ENCODE measurements at regions not wholly inside any gene's neighbourhood (a gene's known extent, or its start where the extent isn't known, plus 50 kb on each side); places are given as distances from the start of the nearest gene placed in this dataset.

GRCh38 chr16:56140645-56141044 lies 50.6 kb upstream of the GNAO1 start:
- no peak for DNase-seq

GRCh38 chr16:56137269-56137668 lies 54.0 kb upstream of the GNAO1 start:
- DNase-seq, result peak; percentile 16

- DNase-seq, result no peak
These were observed 55.0 kb upstream of the GNAO1 start for GRCh38 chr16:56136256-56136655.

GRCh38 chr16:56134790-56135189 lies 56.5 kb upstream of the GNAO1 start:
- no peak for DNase-seq

GRCh38 chr16:56125922-56126321 lies 65.4 kb upstream of the GNAO1 start:
- DNase-seq, result no peak

- no peak for DNase-seq
These were observed 69.0 kb upstream of the GNAO1 start for GRCh38 chr16:56122251-56122650.

- peak; percentile 85 for DNase-seq
These were observed 70.2 kb upstream of the GNAO1 start for GRCh38 chr16:56121156-56121500.

- DNase-seq, result no peak
These were observed 70.7 kb upstream of the GNAO1 start for GRCh38 chr16:56120447-56121155.

GRCh38 chr16:56119133-56119532 lies 72.2 kb upstream of the GNAO1 start:
- DNase-seq, result peak; percentile 91

- DNase-seq, result no peak
These were observed 74.7 kb upstream of the GNAO1 start for GRCh38 chr16:56116577-56116964.

GRCh38 chr16:56115817-56116576 lies 75.3 kb upstream of the GNAO1 start:
- DNase-seq, result no peak

GRCh38 chr16:56113223-56113622 lies 78.1 kb upstream of the GNAO1 start:
- DNase-seq, result no peak

GRCh38 chr16:56111100-56111499 lies 80.2 kb upstream of the GNAO1 start:
- no peak for DNase-seq

- DNase-seq, result no peak
These were observed 81.3 kb upstream of the GNAO1 start for GRCh38 chr16:56109994-56110393.

- no peak for DNase-seq
These were observed 82.1 kb upstream of the GNAO1 start for GRCh38 chr16:56109205-56109604.

- DNase-seq, result no peak
These were observed 82.6 kb upstream of the GNAO1 start for GRCh38 chr16:56108724-56109123.

- no peak for DNase-seq
These were observed 83.2 kb upstream of the GNAO1 start for GRCh38 chr16:56108056-56108471.

- no peak for DNase-seq
These were observed 84.8 kb upstream of the GNAO1 start for GRCh38 chr16:56106527-56106926.

GRCh38 chr16:56102906-56103305 lies 88.4 kb upstream of the GNAO1 start:
- DNase-seq, result no peak

GRCh38 chr16:56102183-56102686 lies 89.1 kb upstream of the GNAO1 start:
- DNase-seq, result no peak

- no peak for DNase-seq
These were observed 89.8 kb upstream of the GNAO1 start for GRCh38 chr16:56101480-56101879.

GRCh38 chr16:56097306-56097705 lies 94.0 kb upstream of the GNAO1 start:
- DNase-seq, result no peak

- DNase-seq, result no peak
These were observed 97.1 kb upstream of the GNAO1 start for GRCh38 chr16:56094231-56094630.

GRCh38 chr16:56093055-56093454 lies 98.2 kb upstream of the GNAO1 start:
- DNase-seq, result no peak

GRCh38 chr16:56090076-56090475 lies 101.2 kb upstream of the GNAO1 start:
- no peak for DNase-seq

Data from MV-4-11 (cell line).